Left ventricle myocardium inferior (tissue), 1 donor: ENCODE measurements at regions not wholly inside any gene's neighbourhood (a gene's known extent, or its start where the extent isn't known, plus 50 kb on each side); places are given as distances from the start of the nearest gene placed in this dataset.

Source experiments
- DNase-seq: peaks from one replicate; pipeline ENCODE4 v3.0.0-alpha.2; 2020
- H3K27ac ChIP-seq: fragments of 200-600 bp; replicated peaks from 2 replicates; pipeline ENCODE4 v1.8.0; 2021
- H3K27me3 ChIP-seq: fragments of 200-600 bp; 2 replicates; pipeline ENCODE4 v1.8.0; 2021; ENCODE audit warnings: low read depth
- H3K36me3 ChIP-seq: fragments of 200-600 bp; 2 replicates; pipeline ENCODE4 v1.8.0; 2021
- H3K4me1 ChIP-seq: fragments of 200-600 bp; 2 replicates; pipeline ENCODE4 v1.8.0; 2021
- H3K4me3 ChIP-seq: fragments of 200-600 bp; 2 replicates; pipeline ENCODE4 v1.8.0; 2021; ENCODE audit warnings: mild to moderate bottlenecking, moderate library complexity
- H3K9me3 ChIP-seq: fragments of 200-600 bp; replicated peaks from 2 replicates; pipeline ENCODE4 v1.8.0; 2021
- intact Hi-C: fragments of 100-400 bp; cut with micrococcal nuclease; formaldehyde crosslinking; loops from one replicate; pipeline ENCODE4 v1.11.0; 2022
- TF ChIP-seq, protein P1 (sequence below): fragments of 200-600 bp; IDR thresholded peaks from 2 replicates; pipeline ENCODE4 v1.8.0; 2021; ENCODE audit warnings: antibody characterized with exemption, mild to moderate bottlenecking, borderline replicate concordance
- donor health status: DM: no; HTN: yes; CAD: no; lungs with severe emphysema.

- Histone ChIP-seq H3K4me3 (no peak overlapping the region), H3K27ac (no peak overlapping the region), H3K27me3 (no peaks in the 10 kb centered on the region), H3K36me3 (no peaks in the 10 kb centered on the region), H3K4me1 (peaks cover 14% of the 10 kb centered on the region), H3K9me3 (no peaks in the 10 kb centered on the region)
- TF ChIP-seq, protein P1, sequence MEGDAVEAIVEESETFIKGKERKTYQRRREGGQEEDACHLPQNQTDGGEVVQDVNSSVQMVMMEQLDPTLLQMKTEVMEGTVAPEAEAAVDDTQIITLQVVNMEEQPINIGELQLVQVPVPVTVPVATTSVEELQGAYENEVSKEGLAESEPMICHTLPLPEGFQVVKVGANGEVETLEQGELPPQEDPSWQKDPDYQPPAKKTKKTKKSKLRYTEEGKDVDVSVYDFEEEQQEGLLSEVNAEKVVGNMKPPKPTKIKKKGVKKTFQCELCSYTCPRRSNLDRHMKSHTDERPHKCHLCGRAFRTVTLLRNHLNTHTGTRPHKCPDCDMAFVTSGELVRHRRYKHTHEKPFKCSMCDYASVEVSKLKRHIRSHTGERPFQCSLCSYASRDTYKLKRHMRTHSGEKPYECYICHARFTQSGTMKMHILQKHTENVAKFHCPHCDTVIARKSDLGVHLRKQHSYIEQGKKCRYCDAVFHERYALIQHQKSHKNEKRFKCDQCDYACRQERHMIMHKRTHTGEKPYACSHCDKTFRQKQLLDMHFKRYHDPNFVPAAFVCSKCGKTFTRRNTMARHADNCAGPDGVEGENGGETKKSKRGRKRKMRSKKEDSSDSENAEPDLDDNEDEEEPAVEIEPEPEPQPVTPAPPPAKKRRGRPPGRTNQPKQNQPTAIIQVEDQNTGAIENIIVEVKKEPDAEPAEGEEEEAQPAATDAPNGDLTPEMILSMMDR = no peak
- DNase-seq = no peak
- intact Hi-C loops = no loop called here
Measured at GRCh38 chr4:17328141-17328815, 183.6 kb downstream of the QDPR start.

- DNase-seq = no peak
- intact Hi-C loops = no loop called here
- Histone ChIP-seq H3K4me1 (peaks cover 15% of the 10 kb centered on the region), H3K36me3 (no peaks in the 10 kb centered on the region), H3K27ac (no peak overlapping the region), H3K9me3 (no peaks in the 10 kb centered on the region), H3K27me3 (no peaks in the 10 kb centered on the region), H3K4me3 (no peak overlapping the region)
- TF ChIP-seq, protein P1 = no peak
Measured at GRCh38 chr4:17327591-17327990, 184.3 kb downstream of the QDPR start.

DNA sequence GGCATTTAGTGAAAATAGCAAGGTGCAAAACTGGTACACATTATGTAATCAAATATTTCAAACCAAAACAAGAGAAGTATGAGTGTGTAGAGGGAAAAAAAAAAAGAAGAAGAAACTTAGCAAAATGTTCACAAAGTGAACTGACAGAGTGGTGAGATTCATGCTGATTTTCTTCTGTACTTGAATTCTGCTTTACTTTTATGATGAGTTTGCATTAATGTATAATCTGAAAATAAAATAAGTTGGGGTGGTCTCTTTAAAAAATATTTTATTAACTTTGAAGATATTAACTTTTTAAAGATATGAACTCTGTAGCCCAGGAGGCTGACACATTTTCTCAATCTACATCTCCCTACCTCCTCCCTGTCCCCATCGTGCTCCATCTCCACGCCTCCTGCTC lies 185.1 kb downstream of the QDPR start:
- Histone ChIP-seq H3K27ac (no peak overlapping the region), H3K27me3 (no peaks in the 10 kb centered on the region), H3K4me3 (no peak overlapping the region), H3K36me3 (no peaks in the 10 kb centered on the region), H3K9me3 (no peaks in the 10 kb centered on the region), H3K4me1 (peaks cover 20% of the 10 kb centered on the region)
- intact Hi-C loops = no loop called here
- TF ChIP-seq, protein P1 = no peak
- no peak for DNase-seq

GRCh38 chr4:17325098-17325497 lies 186.8 kb downstream of the QDPR start:
- intact Hi-C loops = no loop called here
- no peak overlapping the region for H3K27ac ChIP-seq
- H3K4me1 ChIP-seq = peaks cover 20% of the 10 kb centered on the region
- DNase-seq = no peak
- TF ChIP-seq, protein P1 = no peak
- H3K27me3 ChIP-seq = no peaks in the 10 kb centered on the region
- peaks cover 10% of the 10 kb centered on the region for H3K9me3 ChIP-seq
- no peaks in the 10 kb centered on the region for H3K36me3 ChIP-seq
- H3K4me3 ChIP-seq = no peak overlapping the region

- DNase-seq = no peak
- no peaks in the 10 kb centered on the region for H3K27me3 ChIP-seq
- TF ChIP-seq, protein P1 = peak; percentile 78
- intact Hi-C loops = no loop called here
- H3K36me3 ChIP-seq = no peaks in the 10 kb centered on the region
- peak overlapping the region; percentile 15 for H3K4me3 ChIP-seq
- peaks cover 15% of the 10 kb centered on the region for H3K9me3 ChIP-seq
- H3K4me1 ChIP-seq = peaks cover 20% of the 10 kb centered on the region
- no peak overlapping the region for H3K27ac ChIP-seq
Measured at GRCh38 chr4:17324386-17324830, 187.5 kb downstream of the QDPR start.
